T-helper 2 cell treated with Interferon-gamma antibody and Interleukin-4, amounts not matched to agents 5 μg/mL and 100 μg/mL, for 36 hours (primary cell): ENCODE measurements at regions not wholly inside any gene's neighbourhood (a gene's known extent, or its start where the extent isn't known, plus 50 kb on each side); places are given as distances from the start of the nearest gene placed in this dataset.

ENCODE experiments used
- DNase-seq: peaks from one replicate; pipeline ENCODE4 v3.0.0; 2021; ENCODE audit warnings: low spot score
- H3K27ac Mint-ChIP-seq: one replicate; pipeline ENCODE4 v1.8.0; 2021; ENCODE audit warnings: mild to moderate bottlenecking, mixed read lengths
- H3K27me3 Mint-ChIP-seq: one replicate; pipeline ENCODE4 v1.8.0; 2021; ENCODE audit warnings: low read depth, mixed read lengths
- H3K36me3 Mint-ChIP-seq: one replicate; pipeline ENCODE4 v1.8.0; 2021; ENCODE audit warnings: low read depth, mixed read lengths
- H3K4me1 Mint-ChIP-seq: one replicate; pipeline ENCODE4 v1.8.0; 2021; ENCODE audit warnings: low read depth, mixed read lengths
- H3K4me3 Mint-ChIP-seq: one replicate; pipeline ENCODE4 v1.8.0; 2022; ENCODE audit warnings: mild to moderate bottlenecking, moderate library complexity, mixed read lengths
- H3K9me3 Mint-ChIP-seq: one replicate; pipeline ENCODE4 v1.8.0; 2021; ENCODE audit warnings: mixed read lengths

DNA sequence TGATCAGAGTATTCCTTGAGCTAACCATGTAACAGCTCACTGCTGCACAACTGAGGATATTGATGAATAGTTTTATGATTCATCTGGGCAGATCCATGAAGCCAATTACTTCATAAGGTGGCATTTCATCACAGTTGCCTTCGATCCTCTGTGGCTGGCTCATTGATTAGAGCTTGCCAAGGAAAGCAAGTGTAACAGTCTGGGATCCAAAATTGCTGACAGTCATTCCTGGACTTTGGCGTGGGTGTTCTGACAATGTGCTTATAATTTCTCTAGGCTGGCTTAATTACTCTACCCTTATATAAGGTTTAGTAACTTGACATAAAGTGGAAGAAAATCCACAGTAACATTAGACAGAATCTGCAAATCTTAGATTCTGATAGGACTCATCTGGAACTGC is 551.3 kb upstream of the CDH4 start:
- Mint-ChIP-seq H3K4me1 (no peaks in the 10 kb centered on the region), H3K9me3 (no peaks in the 10 kb centered on the region), H3K27me3 (no peaks in the 10 kb centered on the region), H3K27ac (no peak overlapping the region), H3K36me3 (no peaks in the 10 kb centered on the region), H3K4me3 (no peak overlapping the region)
- no peak for DNase-seq

DNA sequence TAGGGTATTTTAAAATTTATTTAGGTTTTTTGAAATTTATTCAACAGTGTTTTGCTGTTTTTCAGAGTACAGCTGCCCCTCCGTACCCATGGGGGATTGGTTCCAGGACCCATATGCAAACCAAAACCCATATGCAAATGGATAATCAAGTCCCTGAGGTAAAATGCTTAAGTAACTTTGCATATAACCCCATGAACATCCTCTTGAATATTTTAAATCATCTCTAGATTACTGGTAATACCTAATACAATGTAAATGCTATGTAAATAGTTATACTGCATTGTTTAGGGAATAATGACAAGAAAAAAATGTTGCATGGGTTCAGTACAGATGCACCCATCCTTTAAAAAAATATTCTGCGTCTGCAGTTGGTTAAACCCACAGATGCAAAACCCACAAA is 547.9 kb upstream of the CDH4 start:
- no peak overlapping the region for H3K4me3 Mint-ChIP-seq
- no peaks in the 10 kb centered on the region for H3K4me1 Mint-ChIP-seq
- no peaks in the 10 kb centered on the region for H3K9me3 Mint-ChIP-seq
- no peak for DNase-seq
- no peaks in the 10 kb centered on the region for H3K27me3 Mint-ChIP-seq
- no peaks in the 10 kb centered on the region for H3K36me3 Mint-ChIP-seq
- no peak overlapping the region for H3K27ac Mint-ChIP-seq

DNA sequence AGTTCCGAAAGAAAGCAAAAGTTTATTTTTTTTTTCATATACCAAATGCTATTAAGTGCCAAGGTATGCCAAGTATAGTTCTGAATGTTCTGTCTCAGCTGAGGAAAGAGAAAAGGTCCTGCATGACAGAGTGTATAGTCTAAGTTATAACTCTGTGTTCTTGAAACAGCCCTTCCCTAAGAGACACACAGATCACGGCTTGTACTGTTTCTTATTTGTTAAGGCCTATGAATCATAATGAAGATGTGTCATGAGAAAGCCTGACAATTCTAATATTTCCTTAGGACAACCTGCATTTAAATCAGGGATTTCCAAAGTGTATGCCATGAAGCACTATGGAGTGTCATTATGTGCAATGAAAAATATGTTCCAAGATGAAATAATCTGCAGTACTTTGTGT is 538.7 kb upstream of the CDH4 start:
- no peak overlapping the region for H3K27ac Mint-ChIP-seq
- H3K27me3 Mint-ChIP-seq, result no peaks in the 10 kb centered on the region
- H3K4me3 Mint-ChIP-seq, result no peak overlapping the region
- no peak for DNase-seq
- no peaks in the 10 kb centered on the region for H3K9me3 Mint-ChIP-seq
- no peaks in the 10 kb centered on the region for H3K4me1 Mint-ChIP-seq
- no peaks in the 10 kb centered on the region for H3K36me3 Mint-ChIP-seq

DNA sequence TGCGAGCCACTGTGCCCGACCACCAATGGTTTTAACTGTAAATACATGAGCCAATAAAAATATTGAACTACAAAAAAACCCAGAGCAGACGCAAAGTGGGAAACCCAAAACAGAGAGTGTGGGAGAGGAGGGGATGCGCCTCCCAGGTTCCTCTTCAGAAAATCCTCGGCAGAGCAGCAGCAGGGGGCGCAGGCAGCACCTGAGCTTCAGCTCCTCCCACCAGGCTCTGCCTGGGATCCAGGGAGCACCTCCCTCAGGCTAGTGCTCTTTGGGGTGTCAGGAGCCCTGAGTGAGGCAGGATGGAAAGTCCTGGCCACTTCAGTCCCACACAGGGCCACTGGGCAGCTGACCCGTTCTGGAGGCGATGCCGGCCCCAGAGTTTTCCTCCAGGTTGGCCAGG is 536.9 kb upstream of the CDH4 start:
- Mint-ChIP-seq H3K4me1 (no peaks in the 10 kb centered on the region), H3K9me3 (no peaks in the 10 kb centered on the region), H3K27ac (no peak overlapping the region), H3K36me3 (no peaks in the 10 kb centered on the region), H3K27me3 (no peaks in the 10 kb centered on the region), H3K4me3 (no peak overlapping the region)
- no peak for DNase-seq

DNA sequence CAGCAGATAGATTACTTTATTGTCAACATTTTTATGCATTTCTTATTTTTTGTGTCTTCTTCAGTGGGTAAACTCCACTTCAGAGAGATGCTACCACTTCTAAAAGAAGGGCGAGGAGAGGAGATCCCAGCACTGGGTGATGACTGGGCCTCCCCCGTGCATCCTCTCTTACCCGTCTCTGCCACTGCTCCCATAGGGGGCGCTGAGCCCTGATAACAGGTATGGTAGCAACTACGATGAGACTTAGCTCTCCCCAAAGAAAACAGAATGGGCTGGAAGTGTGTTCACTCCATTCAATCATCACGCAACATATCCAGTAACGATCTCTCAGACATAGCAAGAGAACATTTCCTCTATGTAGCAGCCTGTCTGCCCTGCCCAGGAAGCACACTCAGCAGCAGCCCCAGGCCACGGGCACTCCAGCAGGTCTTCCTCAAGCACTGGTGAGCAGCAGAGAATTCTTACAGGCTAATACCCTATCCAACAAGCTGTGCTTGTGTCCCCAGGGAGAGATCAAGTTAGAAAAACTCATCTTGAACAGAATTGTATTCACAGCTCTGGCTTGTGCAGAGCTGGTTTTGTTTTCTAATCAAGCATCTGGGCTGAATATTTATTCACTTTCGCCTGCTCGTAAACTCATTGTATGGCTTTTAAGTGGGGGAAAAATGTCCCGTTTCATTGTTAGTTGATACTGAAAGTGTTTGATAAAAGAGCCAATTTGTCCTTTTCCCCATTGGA is 533.1 kb upstream of the CDH4 start:
- Mint-ChIP-seq H3K4me3 (no peak overlapping the region), H3K27me3 (no peaks in the 10 kb centered on the region), H3K27ac (no peak overlapping the region), H3K9me3 (no peaks in the 10 kb centered on the region), H3K36me3 (no peaks in the 10 kb centered on the region), H3K4me1 (no peaks in the 10 kb centered on the region)
- no peak for DNase-seq

DNA sequence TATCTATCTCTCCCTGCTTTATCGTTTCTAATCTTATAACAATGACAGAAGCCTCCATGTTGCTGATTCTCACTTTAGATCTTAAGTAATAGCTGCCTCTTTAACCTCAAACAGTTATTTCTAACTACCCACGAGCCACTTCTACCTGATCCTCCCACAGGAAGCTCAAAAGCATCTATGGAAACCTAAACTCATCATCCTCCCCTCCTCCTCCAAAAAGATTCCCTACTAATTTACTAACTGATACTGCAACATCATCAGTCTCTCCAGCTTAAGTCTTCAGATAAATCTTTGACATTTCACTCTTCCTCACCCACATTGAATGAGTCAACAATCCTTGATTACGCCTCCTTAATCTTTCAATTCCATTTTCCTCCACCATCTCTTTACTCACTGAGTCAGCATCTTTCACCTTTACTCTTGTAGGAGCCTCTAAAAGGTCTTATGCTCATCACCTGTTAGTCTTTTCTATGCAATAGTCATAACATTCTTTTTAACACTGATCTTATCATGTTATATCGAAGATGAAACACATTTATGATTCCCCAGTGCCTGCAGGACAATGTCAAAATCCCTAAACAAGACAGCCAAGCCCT is 526.7 kb upstream of the CDH4 start:
- no peak for DNase-seq
- no peaks in the 10 kb centered on the region for H3K4me1 Mint-ChIP-seq
- H3K27me3 Mint-ChIP-seq, result no peaks in the 10 kb centered on the region
- H3K27ac Mint-ChIP-seq, result no peak overlapping the region
- H3K9me3 Mint-ChIP-seq, result no peaks in the 10 kb centered on the region
- H3K4me3 Mint-ChIP-seq, result no peak overlapping the region
- no peaks in the 10 kb centered on the region for H3K36me3 Mint-ChIP-seq

DNA sequence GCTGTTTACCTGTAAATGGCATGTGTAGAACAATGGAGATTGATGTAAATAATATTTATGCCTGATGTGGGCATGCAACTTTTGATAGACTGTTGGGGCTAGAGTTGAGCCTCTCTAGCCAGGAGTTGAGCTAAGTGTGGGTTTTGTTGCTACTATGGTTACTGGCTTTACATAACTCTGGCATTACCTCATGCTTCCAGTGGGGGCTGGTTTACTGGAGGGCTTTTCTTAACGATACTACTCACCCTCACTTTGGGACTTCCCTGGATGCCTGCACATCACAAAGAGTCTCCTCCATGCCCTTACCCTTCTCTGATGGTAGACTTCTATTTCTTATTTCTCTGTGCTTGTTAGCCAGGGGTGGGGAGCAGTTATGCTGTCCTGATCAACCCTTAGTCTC is 524.6 kb upstream of the CDH4 start:
- no peaks in the 10 kb centered on the region for H3K36me3 Mint-ChIP-seq
- H3K4me3 Mint-ChIP-seq, result no peak overlapping the region
- no peak for DNase-seq
- no peaks in the 10 kb centered on the region for H3K4me1 Mint-ChIP-seq
- H3K27me3 Mint-ChIP-seq, result no peaks in the 10 kb centered on the region
- H3K9me3 Mint-ChIP-seq, result peaks cover 4% of the 10 kb centered on the region
- H3K27ac Mint-ChIP-seq, result no peak overlapping the region

DNA sequence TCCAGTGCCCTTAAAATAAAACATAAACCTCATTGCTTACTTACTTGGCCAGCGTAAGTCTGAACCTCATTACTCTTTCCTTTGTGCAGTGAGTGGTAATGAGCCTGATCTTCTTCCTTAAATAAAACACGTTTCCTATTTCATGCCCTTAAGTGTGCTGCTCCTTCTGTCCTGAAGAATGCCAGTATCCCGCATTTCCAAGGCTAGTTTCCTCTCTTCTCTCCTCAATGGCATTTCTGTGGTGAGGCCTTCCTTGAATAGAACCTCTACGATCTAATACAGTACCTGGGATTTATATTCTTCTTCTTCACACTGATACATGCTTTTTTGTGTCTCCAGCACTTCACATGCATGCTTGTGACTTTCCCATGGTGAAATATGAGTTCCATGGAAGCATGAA is 523.4 kb upstream of the CDH4 start:
- H3K4me1 Mint-ChIP-seq, result no peaks in the 10 kb centered on the region
- no peak for DNase-seq
- no peak overlapping the region for H3K4me3 Mint-ChIP-seq
- no peaks in the 10 kb centered on the region for H3K27me3 Mint-ChIP-seq
- peaks cover 4% of the 10 kb centered on the region for H3K9me3 Mint-ChIP-seq
- no peak overlapping the region for H3K27ac Mint-ChIP-seq
- H3K36me3 Mint-ChIP-seq, result no peaks in the 10 kb centered on the region

DNA sequence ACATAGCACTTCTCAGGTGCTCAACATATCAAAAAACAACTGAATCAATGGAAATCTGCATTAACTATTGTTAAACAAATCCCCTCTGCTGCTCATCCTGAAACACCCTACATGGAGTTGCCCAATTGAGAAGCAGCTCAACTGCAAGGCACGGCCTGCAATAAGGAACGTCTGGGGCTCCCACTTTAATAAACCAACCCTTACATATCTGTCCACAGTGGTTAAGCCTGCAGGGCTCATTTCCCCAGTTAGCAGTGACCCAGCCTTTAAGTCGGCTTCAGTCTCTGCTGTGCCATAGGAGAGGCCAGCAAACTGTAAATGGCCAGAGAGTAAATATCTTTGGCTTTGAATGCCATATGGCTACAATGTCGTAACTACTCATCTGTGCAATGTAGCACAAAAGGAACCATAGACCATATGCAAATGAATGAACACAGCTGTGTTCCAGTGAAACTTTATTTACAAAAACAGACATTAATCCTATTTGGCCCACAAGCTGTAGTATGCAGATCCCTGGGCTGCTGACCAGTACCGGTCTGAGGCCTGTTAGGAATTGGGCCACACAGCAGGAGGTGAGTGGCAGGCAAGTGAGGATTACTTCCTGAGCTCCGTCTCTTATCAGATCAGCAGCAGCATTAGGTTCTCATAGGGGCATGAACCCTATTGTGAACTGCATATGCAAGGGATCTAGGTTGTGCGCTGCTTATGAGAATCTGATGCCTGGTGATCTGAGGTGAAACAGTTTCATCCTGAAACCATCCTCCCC is 522.7 kb upstream of the CDH4 start:
- no peak overlapping the region for H3K27ac Mint-ChIP-seq
- no peaks in the 10 kb centered on the region for H3K4me1 Mint-ChIP-seq
- peaks cover 4% of the 10 kb centered on the region for H3K9me3 Mint-ChIP-seq
- no peak for DNase-seq
- H3K4me3 Mint-ChIP-seq, result no peak overlapping the region
- no peaks in the 10 kb centered on the region for H3K27me3 Mint-ChIP-seq
- no peaks in the 10 kb centered on the region for H3K36me3 Mint-ChIP-seq

DNA sequence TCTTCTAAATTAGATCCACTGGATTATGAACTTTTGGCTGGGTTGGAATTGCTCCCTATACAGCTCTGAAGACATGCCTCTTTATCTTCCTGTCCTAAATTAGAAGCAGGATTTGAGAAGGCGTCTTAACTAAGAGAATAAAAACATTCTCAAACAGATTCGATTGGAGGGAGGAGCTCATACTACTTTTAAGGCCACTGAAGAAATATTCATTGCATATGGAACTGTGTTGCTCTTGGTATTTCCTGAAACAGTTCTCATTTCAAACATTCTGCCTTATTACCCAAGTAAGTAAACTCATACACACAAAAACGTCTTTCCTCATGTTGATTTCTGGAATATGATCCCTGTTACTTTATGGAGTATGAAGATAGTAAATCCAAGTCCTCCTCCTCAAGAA is 519.7 kb upstream of the CDH4 start:
- no peak overlapping the region for H3K27ac Mint-ChIP-seq

DNA sequence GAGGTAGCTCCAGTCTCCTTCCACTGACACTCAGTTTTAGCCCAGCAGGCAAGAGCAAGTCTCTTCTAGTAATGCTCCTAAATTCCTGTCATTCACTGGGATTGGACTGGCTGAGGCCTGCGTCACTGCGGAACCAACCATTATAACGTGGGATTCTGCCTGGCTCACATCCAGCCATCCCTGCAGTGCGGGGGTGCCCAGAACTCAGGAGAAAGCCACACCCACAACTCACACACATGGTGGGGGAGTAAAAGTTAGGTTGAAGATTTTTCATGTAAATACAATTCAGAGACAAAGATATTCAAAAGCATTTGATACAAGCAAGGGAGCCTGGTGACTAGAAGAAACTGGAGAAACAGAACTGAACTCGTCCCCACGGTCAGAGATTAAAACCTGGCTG is 504.0 kb upstream of the CDH4 start:
- Mint-ChIP-seq H3K4me3 (no peak overlapping the region), H3K4me1 (no peaks in the 10 kb centered on the region), H3K36me3 (no peaks in the 10 kb centered on the region), H3K9me3 (no peaks in the 10 kb centered on the region), H3K27me3 (no peaks in the 10 kb centered on the region), H3K27ac (no peak overlapping the region)
- DNase-seq, result no peak

More for the DNA sequence above, 519.7 kb upstream of the CDH4 start:
- Mint-ChIP-seq H3K36me3 (no peaks in the 10 kb centered on the region), H3K4me3 (no peak overlapping the region), H3K9me3 (peaks cover 4% of the 10 kb centered on the region), H3K4me1 (no peaks in the 10 kb centered on the region), H3K27me3 (no peaks in the 10 kb centered on the region)
- no peak for DNase-seq

DNA sequence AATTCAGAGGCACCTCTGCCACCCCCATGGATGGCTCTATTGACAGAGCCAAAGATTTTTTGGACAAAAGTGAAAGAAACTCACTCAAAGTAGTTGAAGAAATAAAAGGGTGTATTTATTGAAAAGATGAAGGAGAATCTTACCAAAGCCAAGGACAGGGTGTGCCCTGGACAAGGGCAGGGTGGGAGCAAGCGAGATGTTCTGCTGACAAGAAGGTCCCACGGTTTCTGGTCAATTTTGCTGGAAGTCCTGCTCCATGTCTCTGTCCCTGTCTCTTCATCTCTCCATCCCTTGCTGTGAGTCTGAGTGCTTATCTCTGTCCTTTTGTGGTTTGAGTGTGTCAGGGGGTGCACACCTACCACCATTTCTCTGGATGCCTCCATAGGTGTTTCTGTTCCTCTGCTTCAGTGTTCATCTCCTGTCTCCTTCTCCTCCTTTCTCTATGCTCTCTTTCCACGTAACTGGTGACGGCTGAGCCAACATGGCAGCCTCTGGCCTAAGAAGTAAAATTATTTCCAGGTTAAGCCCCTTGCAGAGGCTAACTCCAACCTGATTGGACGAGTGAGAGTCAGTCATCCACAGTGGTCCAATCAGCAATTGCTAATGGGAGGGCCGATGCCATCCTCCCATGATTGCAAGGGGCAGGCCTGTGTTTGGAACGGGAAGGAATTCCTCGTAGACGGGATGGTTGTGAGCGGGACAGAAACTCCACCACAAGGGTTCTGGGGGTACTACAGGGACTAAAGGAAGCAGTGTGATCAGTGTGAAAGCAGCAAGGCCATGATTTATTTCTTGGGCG is 502.1 kb upstream of the CDH4 start:
- Mint-ChIP-seq H3K27me3 (no peaks in the 10 kb centered on the region), H3K27ac (no peak overlapping the region), H3K36me3 (no peaks in the 10 kb centered on the region), H3K4me3 (no peak overlapping the region), H3K4me1 (no peaks in the 10 kb centered on the region), H3K9me3 (no peaks in the 10 kb centered on the region)
- DNase-seq, result no peak

DNA sequence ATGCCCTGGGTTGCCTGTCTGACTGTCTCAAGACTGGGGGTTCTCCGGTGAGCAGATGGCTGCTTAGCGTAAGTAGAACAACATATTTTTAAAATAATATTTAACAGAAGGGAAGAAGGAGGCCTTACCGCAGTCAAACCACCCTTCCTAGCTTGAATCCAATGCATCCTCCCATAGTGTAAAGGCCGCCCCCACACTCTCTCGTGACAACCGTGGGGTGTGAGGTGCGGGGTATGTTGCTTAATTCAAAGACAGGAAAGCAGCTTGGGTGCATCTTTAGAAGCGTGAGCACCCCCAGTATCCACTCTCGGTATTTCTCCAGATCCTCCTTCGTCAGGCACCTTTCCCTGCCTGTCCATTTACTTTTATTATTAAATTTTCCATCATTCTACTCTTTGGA is 501.2 kb upstream of the CDH4 start:
- DNase-seq, result no peak
- H3K36me3 Mint-ChIP-seq, result no peaks in the 10 kb centered on the region

DNA sequence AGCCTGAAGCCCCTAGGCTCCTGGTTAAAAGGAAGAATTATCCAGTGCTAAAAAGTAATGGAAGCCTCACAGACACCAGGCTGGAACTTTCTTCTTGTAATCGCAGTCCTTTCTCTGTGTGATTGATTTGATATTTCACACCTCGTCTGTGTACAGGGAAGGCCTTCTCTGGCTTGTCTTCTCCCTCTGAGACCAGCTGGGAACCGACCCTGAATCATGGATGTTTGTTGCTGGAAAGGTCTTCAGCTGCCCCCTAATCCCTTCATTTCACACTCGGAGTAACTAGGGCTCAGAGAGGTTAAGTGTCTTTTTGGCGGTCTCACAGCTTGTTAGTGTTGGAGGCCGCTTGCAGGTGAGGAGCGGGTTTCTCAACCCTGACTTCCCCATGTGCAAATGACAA is 500.2 kb upstream of the CDH4 start:
- Mint-ChIP-seq H3K9me3 (no peaks in the 10 kb centered on the region), H3K4me1 (no peaks in the 10 kb centered on the region), H3K36me3 (no peaks in the 10 kb centered on the region), H3K27me3 (no peaks in the 10 kb centered on the region), H3K27ac (no peak overlapping the region), H3K4me3 (no peak overlapping the region)
- DNase-seq, result no peak

More for the DNA sequence above, 501.2 kb upstream of the CDH4 start:
- Mint-ChIP-seq H3K9me3 (no peaks in the 10 kb centered on the region), H3K27ac (no peak overlapping the region), H3K4me3 (no peak overlapping the region), H3K4me1 (no peaks in the 10 kb centered on the region), H3K27me3 (no peaks in the 10 kb centered on the region)
